CD4-positive, alpha-beta T cell treated with Interferon gamma for 1 hour (primary cell): ENCODE measurements at regions not wholly inside any gene's neighbourhood (a gene's known extent, or its start where the extent isn't known, plus 50 kb on each side); places are given as distances from the start of the nearest gene placed in this dataset.

Source experiments
- DNase-seq: peaks from one replicate; pipeline ENCODE4 v3.0.0-alpha.2; 2020

DNA sequence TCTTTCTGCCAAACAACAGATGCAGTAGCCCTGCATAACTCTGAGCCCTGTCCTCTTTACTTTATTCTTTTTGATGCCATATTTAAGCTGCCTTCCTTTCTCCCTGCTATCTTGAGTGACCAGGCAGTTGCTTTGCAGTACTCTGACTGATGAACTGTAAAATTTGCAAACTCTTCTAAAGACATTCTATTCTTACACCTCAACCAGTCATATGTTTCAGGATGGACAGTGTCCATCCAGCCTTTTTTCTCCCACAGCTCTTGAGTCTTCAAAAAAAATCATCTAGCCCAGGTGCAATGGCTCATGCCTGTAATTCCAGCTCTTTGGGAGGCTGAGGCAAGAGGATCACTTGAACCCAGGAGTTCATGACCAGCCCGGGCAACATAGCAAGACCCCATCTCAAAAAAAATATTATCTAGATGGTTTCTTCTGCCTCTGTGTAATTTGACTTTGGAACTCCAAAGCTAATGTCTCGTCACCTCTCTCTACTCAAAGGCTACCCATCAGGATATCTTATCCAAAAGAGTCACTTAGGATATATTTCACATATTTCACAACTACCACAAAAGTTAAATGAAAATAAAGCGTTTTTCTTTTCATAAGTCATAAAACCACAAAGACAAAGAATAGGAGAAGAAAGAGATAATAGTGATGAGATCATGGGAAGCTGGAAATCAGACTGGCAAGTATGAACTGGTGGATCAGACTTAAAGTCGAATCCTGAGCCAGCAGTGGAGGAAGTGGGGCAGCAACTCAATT is 54.6 kb upstream of the IPO9 start:
- no peak for DNase-seq

DNA sequence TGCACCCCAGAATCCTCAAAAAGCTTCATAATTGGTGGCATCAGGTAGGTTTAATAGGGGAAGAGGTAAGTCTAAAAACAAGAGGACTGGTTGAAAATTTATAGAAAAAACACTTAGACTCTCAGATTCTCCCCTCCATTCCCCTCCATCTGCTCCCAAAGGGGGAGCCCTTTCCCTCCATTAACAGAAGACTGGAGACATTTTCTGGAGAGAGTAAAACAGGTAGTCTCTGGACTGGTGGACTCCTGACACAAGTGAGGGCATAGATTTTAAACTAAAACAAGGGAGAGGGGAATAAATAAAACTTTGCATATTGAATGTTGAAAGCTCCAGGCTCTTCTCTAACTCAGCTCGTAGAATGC is 54.0 kb upstream of the IPO9 start:
- no peak for DNase-seq

DNA sequence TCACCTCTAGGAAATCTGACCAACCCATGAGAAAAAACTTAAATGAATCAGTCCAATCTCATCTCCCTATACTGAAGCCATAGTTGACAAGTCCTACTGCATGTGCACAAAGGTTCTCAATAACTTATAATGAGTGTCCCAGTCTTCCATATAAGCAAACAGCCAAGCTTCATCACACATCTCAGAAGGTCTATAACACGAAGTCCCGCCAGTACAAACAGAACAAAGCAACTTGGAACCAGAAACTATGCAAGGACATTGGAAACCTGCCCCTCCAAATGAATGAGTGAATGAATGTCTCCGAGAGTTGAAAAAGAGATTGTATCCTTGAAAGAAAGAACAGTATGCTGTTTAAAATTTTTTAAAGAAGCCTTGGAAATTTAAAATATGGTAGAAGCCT is 53.6 kb upstream of the IPO9 start:
- no peak for DNase-seq

DNA sequence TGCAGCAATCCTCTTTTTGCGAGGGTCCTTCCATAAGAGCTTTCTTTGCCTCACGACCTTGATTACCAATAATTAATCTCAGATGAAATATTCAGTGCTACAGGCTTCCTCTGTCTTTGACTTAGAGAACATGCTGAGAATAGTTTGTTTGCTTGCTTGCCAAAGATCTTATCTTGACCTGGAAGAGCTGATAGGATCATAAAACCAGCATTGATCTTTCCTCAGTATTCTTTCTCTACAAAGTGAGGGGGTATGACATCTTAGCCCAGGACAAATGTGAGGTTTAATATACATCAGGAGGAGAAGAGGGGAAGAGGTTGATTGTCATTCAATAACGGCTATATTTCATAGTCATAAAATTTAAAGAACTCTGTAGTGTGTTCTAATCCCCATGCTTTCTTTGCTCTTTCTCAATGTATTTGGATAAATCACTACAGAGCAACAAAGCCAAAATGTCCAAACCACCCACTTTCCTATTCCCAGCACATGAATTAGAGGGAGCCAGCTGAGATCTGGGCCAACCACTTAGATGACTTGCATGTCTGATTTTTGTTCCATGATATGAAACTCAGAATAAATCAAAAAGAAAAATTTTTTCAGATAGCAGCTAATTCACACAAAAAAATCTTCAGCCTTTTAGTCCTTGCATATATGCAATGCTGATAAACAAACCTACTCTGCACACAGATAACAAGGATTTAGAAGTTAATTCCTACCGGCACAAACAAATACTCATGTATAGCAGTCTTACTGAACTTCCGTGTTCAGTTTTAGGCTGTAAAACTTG is 50.5 kb upstream of the IPO9 start:
- no peak for DNase-seq
